T-helper 1 cell (primary cell): ENCODE measurements at regions not wholly inside any gene's neighbourhood (a gene's known extent, or its start where the extent isn't known, plus 50 kb on each side); places are given as distances from the start of the nearest gene placed in this dataset.

Experiments
- DNase-seq, 5 donors: peaks; one replicate each; pipeline ENCODE4 v3.0.0-alpha.2; 2012 to 2020

DNA sequence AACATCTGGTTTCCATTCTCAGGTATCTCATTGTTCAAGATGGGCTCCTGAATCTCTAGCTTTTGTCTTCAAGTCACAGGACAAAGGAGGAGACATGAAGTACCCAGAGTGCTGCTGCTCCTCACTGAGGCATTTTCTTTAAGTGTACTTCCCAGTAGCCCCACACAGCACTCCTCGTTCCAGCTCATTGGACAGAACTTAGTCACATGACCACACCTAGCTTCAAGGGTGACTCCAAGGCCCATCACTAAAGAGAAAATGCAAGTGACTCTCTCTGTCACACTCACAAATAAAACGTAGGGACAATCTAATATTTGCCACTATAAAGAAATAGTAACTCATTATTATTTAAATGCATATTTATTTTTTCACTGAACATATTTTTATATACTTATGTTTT, 58.3 kb upstream of the NEUROD6 start:
- no peak for DNase-seq

DNA sequence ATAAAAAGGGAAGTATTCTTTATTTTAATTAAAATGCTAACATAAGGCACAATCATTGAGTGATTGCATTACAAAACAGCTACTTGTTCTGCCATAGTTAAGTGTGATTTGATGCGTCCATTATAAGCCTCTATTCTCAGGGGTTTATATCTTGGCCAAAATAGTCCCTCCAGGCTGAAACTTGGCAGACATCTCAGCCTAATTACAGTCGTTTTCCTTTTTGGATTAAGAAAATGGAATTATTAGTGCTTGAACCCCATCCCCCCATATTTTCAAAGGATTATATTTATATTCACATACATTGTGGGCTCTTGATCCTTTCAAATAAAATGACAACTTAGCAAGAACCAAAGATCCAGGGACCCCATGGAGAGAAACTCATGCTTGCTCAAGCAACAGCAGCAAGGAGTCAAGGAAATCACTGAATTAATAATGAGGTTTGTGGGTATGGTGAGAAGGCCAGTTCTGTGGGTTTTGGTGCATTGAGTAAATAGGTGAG, 66.7 kb upstream of the NEUROD6 start:
- no peak for DNase-seq

DNA sequence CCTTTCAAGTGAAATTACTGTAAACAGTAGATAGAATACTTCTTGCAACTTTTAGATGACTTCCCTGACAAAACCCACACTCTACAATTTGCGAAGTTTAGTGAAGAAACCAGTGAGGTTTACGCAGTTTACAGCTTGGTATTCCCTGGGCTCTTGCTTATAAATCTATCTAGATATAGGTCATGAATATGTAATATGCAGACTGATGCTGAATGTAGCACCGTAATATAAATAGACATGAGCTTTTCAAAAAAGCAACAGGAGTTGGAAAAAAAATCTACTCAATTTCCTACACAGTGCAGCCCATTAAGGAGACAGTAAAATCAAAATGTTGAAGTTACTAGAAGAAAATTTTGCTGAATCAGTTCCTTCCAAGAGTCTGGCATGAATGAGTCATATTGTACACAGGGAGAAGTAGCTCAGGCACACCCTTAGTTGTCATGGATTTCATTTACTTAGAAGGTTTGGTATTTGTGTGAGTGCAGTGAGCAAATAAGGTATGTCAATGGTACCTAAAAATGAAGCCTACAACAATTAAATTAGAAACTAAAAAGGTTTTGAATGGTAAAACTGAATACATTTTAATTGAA, 67.7 kb upstream of the NEUROD6 start:
- no peak for DNase-seq

DNA sequence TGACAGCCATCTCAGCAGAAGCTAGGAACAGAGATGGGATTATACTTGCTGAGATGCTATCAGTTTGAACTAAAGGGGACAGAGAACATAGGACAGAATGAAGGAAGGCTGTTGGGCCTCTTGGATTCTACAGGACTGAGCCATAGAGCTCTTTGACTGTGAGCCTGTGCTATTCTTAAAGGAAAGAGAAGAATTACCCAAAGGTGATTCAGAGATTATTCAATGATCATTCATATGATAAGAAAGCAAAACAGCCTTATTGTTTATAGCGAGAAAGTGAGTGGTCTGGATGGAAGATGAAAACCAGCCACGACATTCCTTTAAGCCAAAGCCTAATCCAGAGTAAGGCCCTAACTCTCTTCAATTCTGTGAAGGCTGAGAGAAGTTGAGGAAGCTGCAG, 69.7 kb upstream of the NEUROD6 start:
- DNase-seq: no peak

- DNase-seq: no peak
Measured at GRCh38 chr7:31411416-31411815, 70.9 kb upstream of the NEUROD6 start.

- no peak for DNase-seq
Measured at GRCh38 chr7:31413766-31414165, 73.2 kb upstream of the NEUROD6 start.

DNA sequence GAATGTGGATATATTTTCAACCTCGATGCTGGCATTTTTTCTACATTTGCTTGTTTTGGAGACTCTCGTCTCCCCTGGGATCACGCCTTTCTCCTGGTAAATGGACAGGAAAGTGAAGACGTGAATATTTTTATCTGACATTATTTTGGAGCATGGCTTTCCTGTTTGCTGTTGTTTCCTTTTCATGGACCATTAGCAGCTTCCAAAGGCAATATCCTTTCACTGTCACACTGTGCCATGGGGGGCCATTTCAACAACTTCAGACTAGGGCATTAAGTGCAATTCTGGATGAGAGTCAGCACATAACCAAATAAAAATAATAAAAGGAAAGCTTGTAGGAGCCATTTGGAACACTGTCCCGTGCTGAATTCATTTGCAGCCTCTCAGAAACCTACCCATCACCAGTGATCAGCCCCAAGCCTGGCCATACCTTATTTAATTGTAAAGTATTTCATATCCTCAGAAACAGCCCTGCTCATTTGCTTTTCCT, 75.9 kb upstream of the NEUROD6 start:
- no peak for DNase-seq

DNA sequence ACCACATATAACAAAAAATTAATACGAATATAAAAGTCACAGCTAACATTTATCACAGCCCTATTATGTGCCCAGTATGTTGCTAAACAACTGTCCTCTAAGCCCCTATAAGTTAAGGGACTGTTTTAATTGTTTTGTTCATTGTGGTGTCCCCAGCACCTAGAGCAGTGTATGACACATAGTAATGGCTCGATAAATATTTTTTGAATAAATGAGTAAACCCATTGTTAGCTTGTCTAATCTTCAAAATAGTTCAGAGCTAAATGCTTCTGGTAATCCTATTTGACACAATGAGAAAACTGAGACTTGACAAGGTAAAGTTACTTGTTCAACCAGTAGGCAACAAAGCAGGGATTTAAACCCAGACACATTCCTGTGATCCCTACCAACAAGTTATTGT, 78.4 kb upstream of the NEUROD6 start:
- no peak for DNase-seq

DNA sequence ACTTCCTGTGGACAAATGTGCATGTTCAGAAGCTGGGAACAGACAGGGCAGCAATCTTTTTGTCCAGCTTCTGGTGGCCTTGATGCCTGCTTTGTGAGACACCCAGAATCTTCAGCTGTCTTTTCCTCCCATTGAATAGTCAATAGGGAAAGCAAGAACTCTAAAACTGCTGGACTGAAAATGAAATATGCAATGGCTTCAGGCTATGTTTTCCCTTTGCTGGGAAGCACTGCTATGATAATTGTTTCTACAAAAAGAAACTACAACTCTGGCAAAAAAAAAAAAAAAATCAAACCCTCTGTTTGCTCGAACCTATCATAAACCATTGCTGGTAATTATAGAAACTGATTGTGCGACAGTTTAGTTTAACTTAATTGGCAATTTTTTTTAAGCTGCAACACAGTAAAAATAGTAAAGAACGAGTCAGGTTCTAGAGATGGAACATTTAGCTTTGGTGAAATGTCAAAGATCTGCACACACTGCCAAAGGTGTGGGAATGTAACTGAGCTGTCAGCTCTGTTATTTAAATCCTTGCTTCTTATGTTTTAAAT, 79.1 kb upstream of the NEUROD6 start:
- DNase-seq: no peak

DNA sequence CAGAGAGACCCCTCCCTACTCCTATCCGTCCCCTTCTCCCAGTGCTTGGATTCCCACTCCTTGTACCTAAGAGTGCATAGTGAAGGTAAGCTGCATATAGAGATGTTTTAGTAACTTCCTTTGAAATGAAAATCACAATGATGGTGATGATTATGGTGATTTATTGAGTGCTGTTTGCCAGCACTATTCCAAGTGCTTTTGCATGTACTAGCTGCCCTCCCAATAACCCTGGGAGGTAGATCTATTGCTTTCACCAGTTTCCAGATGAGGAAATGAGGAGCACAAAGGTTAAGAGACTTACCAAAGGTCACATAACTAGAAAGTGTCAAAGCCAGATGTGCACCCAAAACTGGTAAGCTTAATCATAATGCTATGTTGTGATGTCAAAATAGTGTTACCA, 80.4 kb upstream of the NEUROD6 start:
- no peak for DNase-seq

- DNase-seq: no peak
Measured at GRCh38 chr7:31421607-31422006, 81.1 kb upstream of the NEUROD6 start.

GRCh38 chr7:31423994-31424393, 83.5 kb upstream of the NEUROD6 start:
- no peak for DNase-seq

GRCh38 chr7:31432176-31432575, 81.7 kb upstream of the ITPRID1 start:
- no peak for DNase-seq

DNA sequence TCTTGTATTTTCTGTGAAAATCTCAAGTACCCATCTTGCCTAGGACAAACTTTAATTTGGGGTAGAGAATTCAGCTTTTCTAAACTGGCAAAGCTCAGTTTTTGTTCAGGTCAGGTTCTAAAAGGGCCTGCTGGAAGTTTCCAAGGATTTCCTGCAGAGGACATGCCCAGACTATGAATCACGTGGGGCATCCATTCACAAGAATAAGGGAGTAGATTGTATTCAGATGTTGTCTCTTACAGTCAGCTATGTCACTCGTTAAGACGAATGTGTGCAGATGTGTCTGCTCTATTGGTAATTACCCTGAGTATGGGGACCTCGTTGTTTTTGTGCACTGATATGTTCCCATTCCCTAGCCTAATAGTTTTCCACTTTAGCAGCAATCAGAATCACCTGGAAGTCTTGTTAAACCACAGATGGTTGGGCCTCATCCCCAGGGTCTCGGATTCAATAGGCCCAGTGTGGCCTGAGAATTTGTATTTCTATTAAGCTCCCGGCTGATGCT, 81.0 kb upstream of the ITPRID1 start:
- no peak for DNase-seq

GRCh38 chr7:31437250-31437865, 76.5 kb upstream of the ITPRID1 start:
- no peak for DNase-seq

- DNase-seq: no peak
Measured at GRCh38 chr7:31439165-31439564, 74.7 kb upstream of the ITPRID1 start.

- no peak for DNase-seq
Measured at GRCh38 chr7:31440511-31440910, 73.4 kb upstream of the ITPRID1 start.

GRCh38 chr7:31442626-31443025, 71.3 kb upstream of the ITPRID1 start:
- no peak for DNase-seq

DNA sequence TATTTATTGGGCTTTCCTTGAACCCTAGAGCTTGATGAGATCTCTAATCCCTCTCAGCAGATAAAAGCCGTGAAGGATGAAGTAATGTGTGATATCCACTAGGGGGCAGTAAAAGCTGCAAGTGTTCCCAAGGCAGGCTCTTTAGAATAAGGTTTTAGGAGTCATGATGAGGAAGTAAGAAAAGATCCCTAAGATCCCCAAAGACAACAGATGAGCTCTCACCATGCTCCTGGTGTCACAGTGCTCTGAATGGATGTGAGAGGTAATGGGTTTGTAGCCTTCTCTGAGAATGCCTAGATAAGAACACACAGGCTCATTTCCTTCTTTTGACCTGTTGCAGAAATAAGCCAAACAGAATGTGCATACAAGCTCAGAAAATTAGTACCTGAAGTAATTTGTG, 70.4 kb upstream of the ITPRID1 start:
- DNase-seq: peak in 1 of 5 donors; percentile 19

DNA sequence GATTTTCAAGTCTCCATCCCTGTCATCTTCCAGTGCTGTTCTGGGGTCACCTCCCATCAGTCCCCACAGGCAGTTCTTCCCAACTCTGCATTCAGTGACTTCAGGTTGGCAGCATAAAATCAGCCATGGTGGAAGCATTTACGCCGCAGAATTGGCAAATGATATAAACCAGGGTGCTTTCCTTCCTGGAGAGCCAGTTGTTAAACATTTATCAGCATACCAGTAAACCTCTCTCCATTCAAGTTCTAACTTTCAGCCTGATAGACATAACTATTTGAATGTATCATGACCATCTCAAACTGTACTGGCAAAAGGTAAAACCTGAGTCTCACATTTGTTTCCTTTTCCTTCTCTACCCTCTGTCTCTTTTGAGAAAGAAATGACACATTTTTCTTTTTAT, 69.7 kb upstream of the ITPRID1 start:
- no peak for DNase-seq

- no peak for DNase-seq
Measured at GRCh38 chr7:31445686-31446355, 68.1 kb upstream of the ITPRID1 start.

DNA sequence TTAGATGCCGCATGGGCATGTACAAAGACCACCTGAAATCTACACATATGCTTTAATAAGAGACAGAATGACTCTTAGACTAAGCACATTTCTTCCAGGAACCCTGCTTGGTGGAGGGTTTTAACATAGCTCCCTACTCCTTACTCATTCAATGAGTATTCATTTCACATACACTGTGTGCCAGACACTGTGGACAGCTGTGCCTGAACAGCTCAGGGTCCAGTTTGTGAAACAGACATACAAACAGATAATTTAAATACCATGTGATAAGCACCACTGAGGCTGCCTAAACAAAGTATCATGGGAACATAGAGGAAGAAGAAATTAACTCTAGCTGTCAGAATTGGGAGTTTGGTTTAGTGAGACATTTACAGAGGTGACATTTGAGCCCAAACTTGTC, 65.2 kb upstream of the ITPRID1 start:
- no peak for DNase-seq

DNA sequence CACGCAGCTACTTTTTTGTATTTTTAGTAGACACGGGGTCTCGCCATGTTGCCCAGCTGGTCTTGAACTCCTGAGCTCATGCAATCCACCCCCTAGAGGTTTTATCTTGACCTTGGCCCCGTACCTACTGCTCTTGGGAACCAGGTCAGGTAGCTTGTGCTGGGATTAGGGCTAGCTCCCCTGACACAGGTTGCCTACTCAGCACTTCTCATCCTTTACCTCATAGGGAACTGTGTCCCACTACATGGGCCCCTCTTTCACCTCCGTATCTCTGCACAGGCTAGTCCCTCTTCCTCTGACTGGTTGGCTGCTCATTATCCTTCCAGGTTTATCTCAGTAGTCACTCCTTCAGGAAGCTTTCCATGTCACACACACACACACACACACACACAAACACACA, 58.0 kb upstream of the ITPRID1 start:
- no peak for DNase-seq
